GM18907 (cell line): ENCODE measurements at regions not wholly inside any gene's neighbourhood (a gene's known extent, or its start where the extent isn't known, plus 50 kb on each side); places are given as distances from the start of the nearest gene placed in this dataset.

Experiments
- ATAC-seq: cut with Tn5 transposase; IDR thresholded peaks from one replicate; pipeline ENCODE4 v1.9.1; 2021; ENCODE audit warnings: mild to moderate bottlenecking, moderate library complexity; ENCODE audit not compliant: unreplicated experiment

GRCh38 chr2:224325941-224326340 lies 76.0 kb downstream of the FAM124B start:
- no peak for ATAC-seq

- ATAC-seq, result no peak
Observed at GRCh38 chr2:224324604-224325003, 77.3 kb downstream of the FAM124B start.

- ATAC-seq, result no peak
Observed at GRCh38 chr2:224320660-224321059, 81.2 kb downstream of the FAM124B start.

GRCh38 chr2:224319750-224320149 lies 82.2 kb downstream of the FAM124B start:
- no peak for ATAC-seq

GRCh38 chr2:224312741-224313140 lies 89.2 kb downstream of the FAM124B start:
- ATAC-seq, result no peak

GRCh38 chr2:224310943-224311625 lies 90.8 kb downstream of the FAM124B start:
- ATAC-seq, result no peak

GRCh38 chr2:224309176-224309575 lies 92.7 kb downstream of the FAM124B start:
- ATAC-seq, result no peak

- peak; percentile 95 for ATAC-seq
Observed at GRCh38 chr2:224308272-224308911, 93.5 kb downstream of the FAM124B start.

GRCh38 chr2:224302952-224303351 lies 99.0 kb downstream of the FAM124B start:
- ATAC-seq, result no peak

GRCh38 chr2:224293976-224294375 lies 107.9 kb downstream of the FAM124B start:
- ATAC-seq, result no peak

- no peak for ATAC-seq
Observed at GRCh38 chr2:224287531-224287930, 114.4 kb downstream of the FAM124B start.

GRCh38 chr2:224286923-224287322 lies 115.0 kb downstream of the FAM124B start:
- ATAC-seq, result peak; percentile 56

GRCh38 chr2:224284134-224284946 lies 117.6 kb downstream of the FAM124B start:
- no peak for ATAC-seq

GRCh38 chr2:224283466-224283965 lies 118.4 kb downstream of the FAM124B start:
- ATAC-seq, result no peak

- no peak for ATAC-seq
Observed at GRCh38 chr2:224281374-224281773, 120.5 kb downstream of the FAM124B start.

- ATAC-seq, result no peak
Observed at GRCh38 chr2:224278531-224278930, 123.4 kb downstream of the FAM124B start.

- ATAC-seq, result no peak
Observed at GRCh38 chr2:224276251-224276650, 125.7 kb downstream of the FAM124B start.

- ATAC-seq, result no peak
Observed at GRCh38 chr2:224272237-224272910, 129.5 kb downstream of the FAM124B start.

GRCh38 chr2:224271617-224272236 lies 130.2 kb downstream of the FAM124B start:
- no peak for ATAC-seq

- no peak for ATAC-seq
Observed at GRCh38 chr2:224268441-224268840, 133.5 kb downstream of the FAM124B start.

GRCh38 chr2:224264259-224264658 lies 137.6 kb downstream of the FAM124B start:
- ATAC-seq, result no peak
